Brain microvascular endothelial cell (primary cell): ENCODE measurements at regions not wholly inside any gene's neighbourhood (a gene's known extent, or its start where the extent isn't known, plus 50 kb on each side); places are given as distances from the start of the nearest gene placed in this dataset.

ENCODE experiments used
- DNase-seq: peaks from one replicate; pipeline ENCODE4 v3.0.0-alpha.2; 2020
- H3K27ac ChIP-seq: fragments of 250-450 bp; sonication (Bioruptor Pico); 2 replicates; pipeline ENCODE4 v1.5.1; 2020; ENCODE audit warnings: mild to moderate bottlenecking, moderate library complexity
- H3K27me3 ChIP-seq: fragments of 250-450 bp; sonication (Bioruptor Pico); replicated peaks from 2 replicates; pipeline ENCODE4 v1.5.1; 2020; ENCODE audit warnings: mild to moderate bottlenecking
- H3K36me3 ChIP-seq: fragments of 250-450 bp; sonication (Bioruptor Pico); replicated peaks from 2 replicates; pipeline ENCODE4 v1.5.1; 2020; ENCODE audit warnings: mild to moderate bottlenecking
- H3K4me3 ChIP-seq: 2 replicates; pipeline ENCODE4 v1.5.1; 2011; ENCODE audit warnings: low read depth, mild to moderate bottlenecking, control low read depth, low read length, moderate library complexity
- CTCF ChIP-seq: IDR thresholded peaks from 2 replicates; pipeline ENCODE4 v1.5.1; 2011; ENCODE audit warnings: low read depth, mild to moderate bottlenecking, moderate library complexity, low read length, control low read depth, inconsistent platforms; ENCODE audit errors: missing control alignments
- in situ Hi-C: cut with HindIII; loops from 2 replicates; pipeline ENCODE4 v1.10.0; 2017; ENCODE audit warnings: low sequenced_read_pairs, low pct_ligation_motif_present

DNA sequence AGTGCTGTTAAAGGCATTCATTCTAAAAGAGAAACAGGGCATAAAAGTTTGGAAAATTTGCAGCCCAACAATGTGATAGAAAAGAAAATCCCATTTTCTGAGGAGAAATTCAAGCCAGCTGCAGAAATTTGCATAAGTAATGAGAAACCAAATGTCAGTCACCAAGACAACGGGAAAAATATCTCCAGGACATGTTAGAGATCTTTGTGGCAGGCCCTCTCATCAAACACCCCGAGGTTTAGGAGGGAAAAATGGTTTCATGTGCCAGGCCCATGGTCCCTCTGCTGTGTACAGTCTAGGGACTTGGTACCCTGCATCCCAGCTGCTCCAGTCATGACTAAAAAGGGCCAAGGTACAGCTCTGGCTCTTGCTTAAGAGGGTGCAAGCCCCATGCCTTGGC is 251.0 kb upstream of the FAR2 start:
- no peak for TF ChIP-seq CTCF
- in situ Hi-C loops = no loop called here
- H3K27me3 ChIP-seq = no peaks in the 10 kb centered on the region
- no peak overlapping the region for H3K27ac ChIP-seq
- H3K36me3 ChIP-seq = no peaks in the 10 kb centered on the region
- DNase-seq = no peak
- no peak overlapping the region for H3K4me3 ChIP-seq

DNA sequence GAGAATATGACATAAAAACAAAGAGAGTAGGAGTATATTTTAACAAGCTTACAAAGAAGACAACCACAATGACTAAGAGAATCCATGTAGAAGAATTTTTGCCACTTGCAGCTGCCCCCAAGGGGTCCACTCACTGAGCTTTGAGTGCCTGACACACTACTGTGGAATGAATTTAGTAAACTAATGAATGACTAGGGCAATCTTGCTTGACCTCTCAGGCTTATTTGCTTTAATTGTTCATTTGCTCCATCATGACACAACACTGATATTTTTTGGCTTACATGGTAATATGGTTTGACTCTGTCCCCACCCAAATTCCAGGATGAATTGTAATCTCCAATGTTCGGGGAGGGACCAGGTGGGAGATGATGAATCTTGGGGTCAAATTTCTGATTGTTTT is 249.1 kb upstream of the FAR2 start:
- H3K27ac ChIP-seq = peak overlapping the region; percentile 16
- in situ Hi-C loops = no loop called here

GRCh38 chr12:28905220-28905955 is 243.7 kb upstream of the FAR2 start:
- Histone ChIP-seq H3K36me3 (no peaks in the 10 kb centered on the region), H3K27ac (no peak overlapping the region), H3K4me3 (no peak overlapping the region), H3K27me3 (no peaks in the 10 kb centered on the region)
- no peak for DNase-seq
- in situ Hi-C loops = no loop called here
- no peak for TF ChIP-seq CTCF

More for the DNA sequence above, 249.1 kb upstream of the FAR2 start:
- peak; percentile 84 for DNase-seq
- no peak for TF ChIP-seq CTCF
- H3K36me3 ChIP-seq = no peaks in the 10 kb centered on the region
- H3K27me3 ChIP-seq = no peaks in the 10 kb centered on the region
- H3K4me3 ChIP-seq = no peak overlapping the region

DNA sequence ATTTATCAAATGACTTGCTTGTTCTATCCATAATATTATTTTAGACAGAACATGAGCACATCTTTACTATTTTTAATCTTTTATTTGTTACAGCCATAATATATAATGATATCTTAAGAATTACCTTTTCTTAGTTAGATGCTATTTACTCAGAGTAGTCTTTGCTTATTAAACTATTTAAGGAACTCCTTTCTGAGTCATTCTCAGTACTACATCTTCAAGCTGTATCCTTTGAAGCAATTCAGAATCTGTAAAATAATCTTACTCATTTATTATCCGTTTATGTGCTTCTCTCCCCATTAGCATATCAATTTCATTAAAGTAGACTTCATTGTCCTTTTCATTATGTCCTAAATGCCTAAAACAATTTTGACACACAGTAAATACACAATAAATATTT is 240.4 kb upstream of the FAR2 start:
- TF ChIP-seq CTCF = no peak
- no peak overlapping the region for H3K4me3 ChIP-seq
- no peaks in the 10 kb centered on the region for H3K36me3 ChIP-seq
- no peaks in the 10 kb centered on the region for H3K27me3 ChIP-seq
- in situ Hi-C loops = no loop called here
- H3K27ac ChIP-seq = no peak overlapping the region
- no peak for DNase-seq

- peak; percentile 9 for DNase-seq
- H3K36me3 ChIP-seq = no peaks in the 10 kb centered on the region
- no peak overlapping the region for H3K4me3 ChIP-seq
- peak overlapping the region; percentile 42 for H3K27ac ChIP-seq
- no peak for TF ChIP-seq CTCF
- in situ Hi-C loops = no loop called here
- no peaks in the 10 kb centered on the region for H3K27me3 ChIP-seq
Observed at GRCh38 chr12:28909291-28909690, 239.8 kb upstream of the FAR2 start.
